ENCODE measurements at regions not wholly inside any gene's neighbourhood (a gene's known extent, or its start where the extent isn't known, plus 50 kb on each side); places are given as distances from the start of the nearest gene placed in this dataset.

- TF ChIP-seq BCL3 (CRISPR knock-in tag; IDR thresholded peaks at IDR 0.05) (no peak), CBX5 (CRISPR knock-in tag; IDR thresholded peaks at IDR 0.05; ENCODE audit: borderline replicate concordance) (no peak), PAWR (CRISPR knock-in tag; IDR thresholded peaks at IDR 0.05; ENCODE audit: borderline replicate concordance) (no peak), ZNF839 (CRISPR knock-in tag; IDR thresholded peaks at IDR 0.05; ENCODE audit: borderline replicate concordance) (no peak), POLR2A (IDR thresholded peaks at IDR 0.05; ENCODE audit: insufficient read depth in 1 of 2, low read depth in 2 of 2, low read length in 2 of 2) (no peak), TOPORS (CRISPR knock-in tag; IDR thresholded peaks at IDR 0.05) (no peak), CHD2 (IDR thresholded peaks at IDR 0.05; ENCODE audit: low read depth, low read length) (no peak)
Measured at GRCh38 chr14:34020014-34020413, 69.1 kb upstream of the EGLN3 start.

All from HepG2 (cell line).